Keratinocyte (primary cell): ENCODE measurements at regions not wholly inside any gene's neighbourhood (a gene's known extent, or its start where the extent isn't known, plus 50 kb on each side); places are given as distances from the start of the nearest gene placed in this dataset.

Experiments
- DNase-seq: peaks from one replicate; pipeline ENCODE4 v3.0.0-alpha.2; 2011; ENCODE audit warnings: low read depth, missing footprints, low spot score
- FAIRE-seq: peaks from 2 replicates; lab custom pipeline; 2011; peaks lifted over from hg19 to GRCh38; lab: Jason Lieb, UNC
- H2AFZ ChIP-seq: 2 replicates; pipeline ENCODE4 v1.6.0; 2012; ENCODE audit warnings: low read length, control low read depth, inconsistent platforms; ENCODE audit not compliant: control insufficient read depth
- H3K27ac ChIP-seq: 2 replicates; pipeline ENCODE4 v1.5.1; 2011; ENCODE audit warnings: low read length; ENCODE audit not compliant: control insufficient read depth, insufficient read depth
- H3K27me3 ChIP-seq: 3 replicates; pipeline ENCODE4 v1.6.0; 2011; ENCODE audit warnings: low read length; ENCODE audit not compliant: control insufficient read depth, insufficient read depth; ENCODE audit errors: extremely low read depth
- H3K36me3 ChIP-seq, 2 experiments: 2 replicates in 1 of 2; 3 replicates in 1 of 2; pipeline ENCODE4 v1.5.1; 2011; ENCODE audit warnings: low read length in 2 of 2, mild to moderate bottlenecking in 1 of 2; ENCODE audit not compliant: control insufficient read depth in 2 of 2, insufficient read depth in 2 of 2; ENCODE audit errors: extremely low read depth in 1 of 2
- H3K4me1 ChIP-seq: 3 replicates; pipeline ENCODE4 v1.5.1; 2011; ENCODE audit warnings: low read length; ENCODE audit not compliant: control insufficient read depth, insufficient read depth; ENCODE audit errors: extremely low read depth
- H3K4me2 ChIP-seq: 3 replicates; pipeline ENCODE4 v1.6.0; 2011; ENCODE audit warnings: low read depth, low read length; ENCODE audit not compliant: control insufficient read depth, insufficient read depth; ENCODE audit errors: extremely low read depth
- H3K4me3 ChIP-seq, 3 experiments: fragments of 200-600 bp in 1 of 3; sonication (generic) in 1 of 3; 2 replicates in 2 of 3; 3 replicates in 1 of 3; pipeline ENCODE4 v1.5.1; 2011 to 2016; ENCODE audit warnings: low read length in 3 of 3, mild to moderate bottlenecking in 3 of 3, control low read depth in 2 of 3, inconsistent platforms in 1 of 3, low read depth in 1 of 3, mixed read lengths in 1 of 3, mixed run types in 1 of 3, moderate library complexity in 1 of 3; ENCODE audit not compliant: control insufficient read depth in 2 of 3, insufficient read depth in 2 of 3; ENCODE audit errors: extremely low read depth in 1 of 3
- H3K79me2 ChIP-seq: 2 replicates; pipeline ENCODE4 v1.6.0; 2012; ENCODE audit warnings: low read length; ENCODE audit not compliant: control insufficient read depth, insufficient read depth
- H3K9ac ChIP-seq: 3 replicates; pipeline ENCODE4 v1.6.0; 2011; ENCODE audit warnings: low read length; ENCODE audit not compliant: control insufficient read depth, insufficient read depth; ENCODE audit errors: extremely low read depth
- H3K9me1 ChIP-seq: 3 replicates; pipeline ENCODE4 v1.6.0; 2011; ENCODE audit warnings: low read length; ENCODE audit not compliant: control insufficient read depth, insufficient read depth; ENCODE audit errors: extremely low read depth
- H3K9me3 ChIP-seq: 2 replicates; pipeline ENCODE4 v1.5.1; 2012; ENCODE audit warnings: low read depth, low read length; ENCODE audit not compliant: control insufficient read depth
- H4K20me1 ChIP-seq: 3 replicates; pipeline ENCODE4 v1.6.0; 2011; ENCODE audit warnings: low read length; ENCODE audit not compliant: control insufficient read depth, insufficient read depth; ENCODE audit errors: extremely low read depth
- EZH2 ChIP-seq: IDR thresholded peaks from one replicate; pipeline ENCODE4 v1.6.1; 2012; ENCODE audit warnings: inconsistent platforms, mild to moderate bottlenecking, low read length, moderate library complexity
- dilution Hi-C: fragments of 300-500 bp; cut with MboI; formaldehyde crosslinking; loops from one replicate; pipeline ENCODE4 v1.7.0; 2020; ENCODE audit warnings: low sequenced_read_pairs; ENCODE audit not compliant: extremely low pct_ligation_motif_present
- TF ChIP-seq, protein P1 (sequence below), 3 experiments: IDR thresholded peaks in 1 of 3; conservative IDR thresholded peaks in 1 of 3; optimal IDR thresholded peaks in 1 of 3; 2 replicates in 2 of 3; 3 replicates in 1 of 3; pipeline versions ENCODE3 to v1.5.1; 2011; ENCODE audit warnings: low read length in 3 of 3, mild to moderate bottlenecking in 3 of 3, moderate library complexity in 2 of 3, control low read depth in 1 of 3, inconsistent platforms in 1 of 3; ENCODE audit not compliant: insufficient read depth in 2 of 3; ENCODE audit errors: extremely low read depth in 1 of 3

DNA sequence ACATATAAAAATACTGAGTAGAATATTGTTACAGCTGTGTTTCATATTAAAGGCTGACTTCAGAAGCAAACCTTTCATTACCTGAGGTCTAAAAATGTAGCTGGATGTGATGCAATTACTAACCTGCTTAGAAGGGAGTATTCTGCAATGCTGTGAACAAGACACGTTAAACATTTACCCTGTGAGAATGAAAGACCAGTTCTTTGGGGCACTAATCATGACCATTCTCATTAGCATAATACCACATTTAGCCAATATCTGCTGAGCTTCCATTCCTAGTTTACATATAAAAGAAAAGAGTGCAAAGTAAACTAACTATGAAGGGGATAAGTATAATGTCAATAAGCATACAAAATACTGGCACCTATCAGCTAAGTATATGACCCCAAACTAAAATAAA is 784.0 kb upstream of the KLHL29 start:
- no peaks in the 10 kb centered on the region for H3K9me1 ChIP-seq
- no peak for FAIRE-seq
- dilution Hi-C loops, result no loop called here

DNA sequence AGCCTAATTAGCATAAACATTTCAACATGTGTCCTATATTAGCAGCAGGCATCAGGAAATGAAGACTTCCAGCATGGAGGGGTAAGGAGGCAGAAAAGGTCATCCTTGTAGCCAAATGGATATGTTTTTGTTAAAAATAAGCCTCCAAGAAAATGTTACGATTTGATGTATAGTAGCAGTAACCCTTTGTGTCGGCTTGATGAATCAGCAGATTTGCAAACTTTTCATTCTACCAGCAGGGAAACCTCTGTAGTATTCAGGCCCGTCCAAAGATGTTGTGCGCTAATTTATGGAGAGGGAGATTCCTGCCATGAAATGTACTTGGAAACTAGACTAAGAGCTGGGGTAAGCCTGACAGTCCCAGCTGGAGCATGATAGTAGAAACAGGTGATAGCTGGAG is 780.8 kb upstream of the KLHL29 start:
- Histone ChIP-seq H3K27ac (no peak overlapping the region), H3K4me1 (no peaks in the 10 kb centered on the region), H3K27me3 (no peaks in the 10 kb centered on the region), H3K9me3 (no peaks in the 10 kb centered on the region), H3K36me3 (no peaks in the 10 kb centered on the region), H3K4me3 (no peak overlapping the region), H4K20me1 (no peaks in the 10 kb centered on the region), H3K4me2 (no peak overlapping the region), H3K79me2 (no peaks in the 10 kb centered on the region), H2AFZ (no peak overlapping the region), H3K9ac (no peak overlapping the region), H3K9me1 (no peaks in the 10 kb centered on the region)
- FAIRE-seq, result no peak
- no peak for DNase-seq
- dilution Hi-C loops, result no loop called here
- TF ChIP-seq, protein P1, sequence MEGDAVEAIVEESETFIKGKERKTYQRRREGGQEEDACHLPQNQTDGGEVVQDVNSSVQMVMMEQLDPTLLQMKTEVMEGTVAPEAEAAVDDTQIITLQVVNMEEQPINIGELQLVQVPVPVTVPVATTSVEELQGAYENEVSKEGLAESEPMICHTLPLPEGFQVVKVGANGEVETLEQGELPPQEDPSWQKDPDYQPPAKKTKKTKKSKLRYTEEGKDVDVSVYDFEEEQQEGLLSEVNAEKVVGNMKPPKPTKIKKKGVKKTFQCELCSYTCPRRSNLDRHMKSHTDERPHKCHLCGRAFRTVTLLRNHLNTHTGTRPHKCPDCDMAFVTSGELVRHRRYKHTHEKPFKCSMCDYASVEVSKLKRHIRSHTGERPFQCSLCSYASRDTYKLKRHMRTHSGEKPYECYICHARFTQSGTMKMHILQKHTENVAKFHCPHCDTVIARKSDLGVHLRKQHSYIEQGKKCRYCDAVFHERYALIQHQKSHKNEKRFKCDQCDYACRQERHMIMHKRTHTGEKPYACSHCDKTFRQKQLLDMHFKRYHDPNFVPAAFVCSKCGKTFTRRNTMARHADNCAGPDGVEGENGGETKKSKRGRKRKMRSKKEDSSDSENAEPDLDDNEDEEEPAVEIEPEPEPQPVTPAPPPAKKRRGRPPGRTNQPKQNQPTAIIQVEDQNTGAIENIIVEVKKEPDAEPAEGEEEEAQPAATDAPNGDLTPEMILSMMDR (optimal IDR thresholded peaks at IDR 0.05 in 1 of 3, IDR thresholded peaks at IDR 0.05 in 1 of 3, conservative IDR thresholded peaks at IDR 0.05 in 1 of 3; ENCODE audit: extremely low read depth in 1 of 3, insufficient read depth in 2 of 3, low read length in 3 of 3), result no peak
- TF ChIP-seq EZH2, result no peak

More for the DNA sequence above, 784.0 kb upstream of the KLHL29 start:
- no peak overlapping the region for H3K27ac ChIP-seq
- no peaks in the 10 kb centered on the region for H3K27me3 ChIP-seq
- H3K79me2 ChIP-seq, result no peaks in the 10 kb centered on the region
- H3K9me3 ChIP-seq, result no peaks in the 10 kb centered on the region
- H3K4me1 ChIP-seq, result no peaks in the 10 kb centered on the region
- H3K4me2 ChIP-seq, result no peak overlapping the region
- no peaks in the 10 kb centered on the region for H4K20me1 ChIP-seq
- no peaks in the 10 kb centered on the region for H3K36me3 ChIP-seq
- H2AFZ ChIP-seq, result no peak overlapping the region
- no peak overlapping the region for H3K9ac ChIP-seq
- no peak for DNase-seq
- TF ChIP-seq EZH2, result no peak
- TF ChIP-seq, protein P1 (optimal IDR thresholded peaks at IDR 0.05 in 1 of 3, IDR thresholded peaks at IDR 0.05 in 1 of 3, conservative IDR thresholded peaks at IDR 0.05 in 1 of 3; ENCODE audit: extremely low read depth in 1 of 3, insufficient read depth in 2 of 3, low read length in 3 of 3), result no peak
- no peak overlapping the region for H3K4me3 ChIP-seq
